Upper lobe of left lung (tissue), 4 donors: ENCODE measurements at regions not wholly inside any gene's neighbourhood (a gene's known extent, or its start where the extent isn't known, plus 50 kb on each side); places are given as distances from the start of the nearest gene placed in this dataset.

Experiments used
- CTCF ChIP-seq, 6 experiments: fragments of 450-650 bp in 4 of 6; fragments of 200-600 bp in 2 of 6; sonication (generic) in 2 of 6; IDR thresholded peaks; one replicate each; pipeline ENCODE4 v1.5.1; 2016 to 2019; ENCODE audit warnings: antibody characterized with exemption in 6 of 6
- POLR2AphosphoS5 ChIP-seq, 2 donors: sonication (generic); formaldehyde crosslinking; IDR thresholded peaks; one replicate each; pipeline ENCODE4 v1.5.1; 2017; ENCODE audit warnings: antibody characterized with exemption in 2 of 2

GRCh38 chr3:189080745-189081144, 91.0 kb upstream of the TPRG1 start:
- TF ChIP-seq POLR2AphosphoS5 (IDR thresholded peaks at IDR 0.05) (no peak), CTCF (IDR thresholded peaks at IDR 0.05) (no peak)
